Lower lobe of right lung (tissue), 2 donors: ENCODE measurements at regions not wholly inside any gene's neighbourhood (a gene's known extent, or its start where the extent isn't known, plus 50 kb on each side); places are given as distances from the start of the nearest gene placed in this dataset.
"Not testable (repeated sequence)": the region's sequence is repeated elsewhere in the genome, so short reads cannot be mapped to it uniquely, and the experiment has no call there.

ENCODE experiments used
- ATAC-seq, 2 donors: fragments of 200-7000 bp; cut with Tn5 transposase; one replicate each; pipeline ENCODE4 v1.9.1; 2020 to 2022; ENCODE audit warnings: mild to moderate bottlenecking in 2 of 2, moderate library complexity in 2 of 2
- DNase-seq: peaks from one replicate; pipeline ENCODE4 v3.0.0-alpha.2; 2020
- H3K27ac ChIP-seq: fragments of 200-600 bp; one replicate; pipeline ENCODE4 v1.8.0; 2022
- H3K27me3 ChIP-seq: fragments of 200-600 bp; one replicate; pipeline ENCODE4 v1.8.0; 2022; ENCODE audit warnings: low read depth
- H3K36me3 ChIP-seq: fragments of 200-600 bp; one replicate; pipeline ENCODE4 v1.8.0; 2022; ENCODE audit warnings: mild to moderate bottlenecking
- H3K4me1 ChIP-seq: fragments of 200-600 bp; one replicate; pipeline ENCODE4 v1.8.0; 2022
- H3K4me3 ChIP-seq: fragments of 200-600 bp; one replicate; pipeline ENCODE4 v1.8.0; 2022; ENCODE audit warnings: mild to moderate bottlenecking
- H3K9me3 ChIP-seq: fragments of 200-600 bp; one replicate; pipeline ENCODE4 v1.8.0; 2022
- intact Hi-C: fragments of 100-400 bp; cut with DNase I; formaldehyde crosslinking; loops from one replicate; pipeline ENCODE4 v1.11.0; 2022
- TF ChIP-seq, protein P1 (sequence below): fragments of 200-600 bp; IDR thresholded peaks from one replicate; pipeline ENCODE4 v1.8.0; 2022; ENCODE audit warnings: antibody characterized with exemption, mild to moderate bottlenecking
- donor health status: DM: no; HTN: yes; CAD: no; lungs with severe emphysema.

DNA sequence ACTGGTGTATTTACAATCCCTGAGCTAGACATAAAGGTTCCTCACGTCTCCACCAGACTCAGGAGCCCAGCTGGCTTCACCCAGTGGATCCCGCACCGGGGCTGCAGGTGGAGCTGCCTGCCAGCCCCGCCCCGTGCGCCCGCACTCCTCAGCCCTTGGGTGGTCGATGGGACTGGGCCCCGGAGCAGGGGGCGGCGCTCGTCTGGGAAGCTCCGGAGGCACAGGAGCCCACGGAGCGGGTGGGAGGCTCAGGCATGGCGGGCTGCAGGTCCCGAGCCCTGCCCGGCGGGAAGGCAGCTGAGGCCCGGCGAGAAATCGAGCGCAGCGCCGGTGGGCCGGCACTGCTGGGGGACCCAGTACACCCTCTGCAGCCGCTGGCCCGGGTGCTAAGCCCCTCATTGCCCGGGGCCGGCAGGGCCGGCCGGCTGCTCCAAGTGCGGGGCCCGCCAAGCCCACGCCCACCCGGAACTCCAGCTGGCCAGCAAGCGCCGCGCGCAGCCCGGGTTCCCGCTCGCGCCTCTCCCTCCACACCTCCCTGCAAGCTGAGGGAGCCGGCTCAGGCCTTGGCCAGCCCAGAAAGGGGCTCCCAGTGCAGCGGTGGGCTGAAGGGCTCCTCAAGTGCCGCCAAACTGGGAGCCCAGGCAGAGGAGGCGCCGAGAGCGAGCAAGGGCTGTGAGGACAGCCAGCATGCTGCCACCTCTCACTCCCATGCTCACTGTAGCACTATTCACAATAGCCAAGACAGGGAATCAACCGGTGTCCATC lies 79.3 kb upstream of the RGPD4 start:
- intact Hi-C loops, H3K27ac ChIP-seq, H3K4me3 ChIP-seq, DNase-seq, H3K9me3 ChIP-seq, H3K4me1 ChIP-seq, ATAC-seq, H3K36me3 ChIP-seq, H3K27me3 ChIP-seq: not testable (repeated sequence)

DNA sequence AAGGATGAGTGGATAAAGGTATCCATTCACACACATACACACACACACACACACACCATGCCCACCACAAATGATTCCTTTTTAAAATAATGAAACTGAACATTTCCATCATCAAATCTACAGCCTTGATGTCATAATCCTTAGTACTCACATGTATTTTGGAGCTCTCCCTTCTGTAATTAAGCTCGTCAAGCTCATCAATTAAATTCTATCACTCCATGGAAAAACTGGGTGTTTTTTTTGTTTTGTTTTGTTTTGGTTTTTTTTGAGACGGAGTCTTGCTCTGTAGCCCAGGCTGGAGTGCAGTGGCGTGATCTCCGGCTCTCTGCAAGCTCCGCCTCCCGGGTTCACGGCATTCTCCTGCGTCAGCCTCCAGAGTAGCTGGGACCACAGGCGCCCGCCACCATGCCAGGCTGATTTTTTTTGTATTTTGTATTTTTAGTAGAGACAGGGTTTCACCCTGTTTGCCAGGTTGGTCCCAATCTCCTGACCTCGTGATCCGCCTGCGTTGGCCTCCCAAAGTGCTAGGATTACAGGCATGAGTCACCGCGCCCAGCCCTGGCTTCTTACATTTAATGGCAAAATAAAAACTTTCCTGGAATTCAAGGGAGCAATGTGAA lies 78.6 kb upstream of the RGPD4 start:
- H3K4me3 ChIP-seq = no peak overlapping the region
- no peaks in the 10 kb centered on the region for H3K36me3 ChIP-seq
- TF ChIP-seq, protein P1, sequence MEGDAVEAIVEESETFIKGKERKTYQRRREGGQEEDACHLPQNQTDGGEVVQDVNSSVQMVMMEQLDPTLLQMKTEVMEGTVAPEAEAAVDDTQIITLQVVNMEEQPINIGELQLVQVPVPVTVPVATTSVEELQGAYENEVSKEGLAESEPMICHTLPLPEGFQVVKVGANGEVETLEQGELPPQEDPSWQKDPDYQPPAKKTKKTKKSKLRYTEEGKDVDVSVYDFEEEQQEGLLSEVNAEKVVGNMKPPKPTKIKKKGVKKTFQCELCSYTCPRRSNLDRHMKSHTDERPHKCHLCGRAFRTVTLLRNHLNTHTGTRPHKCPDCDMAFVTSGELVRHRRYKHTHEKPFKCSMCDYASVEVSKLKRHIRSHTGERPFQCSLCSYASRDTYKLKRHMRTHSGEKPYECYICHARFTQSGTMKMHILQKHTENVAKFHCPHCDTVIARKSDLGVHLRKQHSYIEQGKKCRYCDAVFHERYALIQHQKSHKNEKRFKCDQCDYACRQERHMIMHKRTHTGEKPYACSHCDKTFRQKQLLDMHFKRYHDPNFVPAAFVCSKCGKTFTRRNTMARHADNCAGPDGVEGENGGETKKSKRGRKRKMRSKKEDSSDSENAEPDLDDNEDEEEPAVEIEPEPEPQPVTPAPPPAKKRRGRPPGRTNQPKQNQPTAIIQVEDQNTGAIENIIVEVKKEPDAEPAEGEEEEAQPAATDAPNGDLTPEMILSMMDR = no peak
- no peaks in the 10 kb centered on the region for H3K4me1 ChIP-seq
- no peak for DNase-seq
- intact Hi-C loops = no loop called here
- no peak for ATAC-seq
- H3K27ac ChIP-seq = no peak overlapping the region
- H3K27me3 ChIP-seq = no peaks in the 10 kb centered on the region
- H3K9me3 ChIP-seq = no peaks in the 10 kb centered on the region

DNA sequence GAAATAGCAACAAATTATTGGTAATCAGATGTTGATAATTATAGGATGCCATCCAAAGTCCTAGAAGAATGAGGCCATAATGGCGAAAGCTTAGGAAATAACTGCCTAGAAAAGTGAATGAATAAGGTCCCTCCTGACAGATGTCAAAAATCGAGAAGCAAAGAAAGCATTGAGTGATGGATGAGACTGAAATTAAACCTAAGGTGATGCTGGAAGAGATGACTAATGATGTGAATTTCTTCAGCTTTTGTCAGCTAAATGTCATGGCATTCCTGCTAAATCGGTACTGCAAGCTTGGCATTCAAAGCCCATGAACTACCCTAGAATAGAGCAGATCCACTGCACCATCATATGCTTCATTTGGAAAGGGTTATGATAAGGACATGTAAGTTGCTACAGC lies 74.8 kb upstream of the RGPD4 start:
- TF ChIP-seq, protein P1 = no peak
- Histone ChIP-seq H3K4me1 (no peaks in the 10 kb centered on the region), H3K36me3 (no peaks in the 10 kb centered on the region), H3K9me3 (no peaks in the 10 kb centered on the region), H3K27ac (no peak overlapping the region), H3K4me3 (no peak overlapping the region), H3K27me3 (no peaks in the 10 kb centered on the region)
- DNase-seq (no peak), ATAC-seq (no peak)
- intact Hi-C loops = no loop called here

DNA sequence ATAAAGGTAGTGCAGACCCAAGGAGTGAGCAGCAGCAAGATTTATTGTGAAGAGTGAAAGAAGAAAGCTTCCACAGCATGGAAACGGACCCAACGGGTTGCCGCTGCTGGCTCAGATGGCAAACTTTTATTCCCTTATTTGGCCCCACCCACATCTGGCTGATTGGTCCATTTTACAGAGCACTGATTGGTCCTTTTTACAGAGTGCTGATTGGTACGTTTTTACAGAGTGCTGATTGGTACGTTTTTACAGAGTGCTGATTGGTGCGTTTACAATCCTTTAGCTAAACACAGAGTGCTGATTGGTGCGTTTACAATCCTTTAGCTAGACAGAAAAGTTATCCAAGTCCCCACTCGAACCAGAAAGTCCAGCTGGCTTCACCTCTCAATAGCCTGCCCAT lies 72.9 kb upstream of the RGPD4 start:
- H3K4me1 ChIP-seq, H3K27ac ChIP-seq, H3K27me3 ChIP-seq, DNase-seq, H3K9me3 ChIP-seq, ATAC-seq, H3K4me3 ChIP-seq, H3K36me3 ChIP-seq, intact Hi-C loops: not testable (repeated sequence)

DNA sequence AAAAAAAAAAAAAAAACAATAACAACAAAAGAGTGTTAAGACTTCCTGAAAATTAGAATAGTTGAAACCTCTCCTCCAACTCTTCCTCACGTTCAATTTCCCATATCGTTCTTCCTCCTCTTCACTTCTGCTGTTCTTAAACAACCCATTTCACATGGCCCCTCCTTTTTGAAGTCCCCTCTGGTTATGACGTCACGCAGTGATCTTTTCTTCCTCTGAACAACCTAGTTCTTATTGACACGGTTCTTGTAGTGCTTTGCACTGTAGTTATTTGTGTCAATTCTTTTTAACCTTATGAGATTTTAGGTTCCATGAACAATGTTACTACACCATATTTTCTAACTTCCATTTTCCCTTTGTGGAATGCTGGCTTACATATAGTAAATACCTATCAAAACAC lies 69.5 kb upstream of the RGPD4 start:
- ATAC-seq = no peak

DNA sequence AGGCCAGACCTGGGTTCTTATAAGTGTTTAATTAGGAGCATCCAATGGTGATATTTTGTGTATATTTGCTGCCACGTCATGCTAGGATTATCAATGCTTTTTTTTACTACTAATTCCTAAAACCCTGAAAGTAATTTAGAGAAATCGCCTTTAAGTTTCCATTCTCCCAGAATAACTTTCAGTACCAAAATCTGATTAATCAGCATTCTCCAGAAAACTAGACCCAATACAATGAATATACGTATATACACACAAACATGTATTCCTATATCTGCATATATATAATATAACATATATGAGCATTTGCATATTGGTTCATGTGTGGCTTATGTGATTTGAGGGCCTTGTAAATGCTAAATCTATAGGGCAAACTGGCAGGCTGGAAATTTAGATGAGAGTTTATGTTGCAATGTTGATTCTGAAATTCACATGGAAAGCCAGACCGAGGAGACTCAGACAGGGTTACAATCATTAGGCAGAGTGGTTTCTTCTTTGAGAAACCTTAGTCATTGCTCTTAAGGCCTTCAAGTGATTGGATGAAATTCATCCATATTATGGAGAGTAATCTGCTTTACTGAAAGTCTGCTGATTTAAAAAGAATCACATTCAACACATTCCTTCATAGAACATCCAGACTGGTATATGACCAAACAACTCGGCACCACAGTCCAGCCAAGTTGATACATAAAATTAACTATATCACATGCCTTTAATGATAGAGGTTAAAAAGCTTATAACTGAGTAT lies 65.9 kb upstream of the RGPD4 start:
- intact Hi-C loops = no loop called here
- H3K9me3 ChIP-seq = no peaks in the 10 kb centered on the region
- H3K27ac ChIP-seq = no peak overlapping the region
- TF ChIP-seq, protein P1 = no peak
- H3K27me3 ChIP-seq = no peaks in the 10 kb centered on the region
- H3K4me1 ChIP-seq = no peaks in the 10 kb centered on the region
- DNase-seq = no peak
- ATAC-seq = no peak
- H3K4me3 ChIP-seq = no peak overlapping the region
- no peaks in the 10 kb centered on the region for H3K36me3 ChIP-seq

More for the DNA sequence above, 69.5 kb upstream of the RGPD4 start:
- no peak overlapping the region for H3K4me3 ChIP-seq
- TF ChIP-seq, protein P1 = no peak
- H3K4me1 ChIP-seq = no peaks in the 10 kb centered on the region
- no peak for DNase-seq
- H3K9me3 ChIP-seq = no peaks in the 10 kb centered on the region
- intact Hi-C loops = no loop called here
- H3K27me3 ChIP-seq = no peaks in the 10 kb centered on the region
- H3K27ac ChIP-seq = no peak overlapping the region
- H3K36me3 ChIP-seq = no peaks in the 10 kb centered on the region
